IgD-negative memory B cell (primary cell): ENCODE measurements at regions not wholly inside any gene's neighbourhood (a gene's known extent, or its start where the extent isn't known, plus 50 kb on each side); places are given as distances from the start of the nearest gene placed in this dataset.
"Not testable (repeated sequence)": the region's sequence is repeated elsewhere in the genome, so short reads cannot be mapped to it uniquely, and the experiment has no call there.

ENCODE experiments used
- H3K27ac Mint-ChIP-seq, 3 donors: one replicate each; pipeline ENCODE4 v1.8.0; 2020 to 2022; ENCODE audit warnings: mild to moderate bottlenecking in 3 of 3, mixed read lengths in 3 of 3, moderate library complexity in 1 of 3
- H3K27me3 Mint-ChIP-seq: one replicate; pipeline ENCODE4 v1.8.0; 2021; ENCODE audit warnings: mixed read lengths
- H3K36me3 Mint-ChIP-seq: one replicate; pipeline ENCODE4 v1.8.0; 2020; ENCODE audit warnings: mild to moderate bottlenecking, mixed read lengths
- H3K4me1 Mint-ChIP-seq, 3 donors: one replicate each; pipeline ENCODE4 v1.8.0; 2020 to 2022; ENCODE audit warnings: mixed read lengths in 3 of 3, mild to moderate bottlenecking in 1 of 3
- H3K4me3 Mint-ChIP-seq, 4 donors: one replicate each; pipeline ENCODE4 v1.8.0; 2020 to 2022; ENCODE audit warnings: mild to moderate bottlenecking in 4 of 4, mixed read lengths in 4 of 4, moderate library complexity in 3 of 4
- H3K9me3 Mint-ChIP-seq, 3 donors: one replicate each; pipeline ENCODE4 v1.8.0; 2020 to 2021; ENCODE audit warnings: mixed read lengths in 3 of 3, mild to moderate bottlenecking in 1 of 3

DNA sequence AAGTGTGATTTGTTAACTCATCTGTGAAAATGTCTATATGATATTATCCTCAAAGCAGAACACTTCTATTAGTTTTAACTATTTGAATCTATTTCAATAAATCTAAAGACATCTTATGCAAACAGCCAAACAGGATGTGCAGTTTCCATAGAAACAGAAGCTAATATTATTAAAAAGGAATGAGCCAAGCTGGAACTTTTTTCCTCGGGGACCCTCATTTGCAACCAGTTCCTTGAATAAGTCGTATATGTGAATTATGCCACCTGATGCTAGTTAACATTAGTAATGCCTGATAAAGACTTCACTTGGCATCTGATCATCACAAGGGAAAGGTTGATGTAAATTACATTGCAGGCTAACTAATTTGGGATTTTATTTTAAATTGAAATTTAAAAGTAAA is 216.9 kb upstream of the SMLR1 start:
- H3K9me3 Mint-ChIP-seq: no peaks in the 10 kb centered on the region
- H3K4me3 Mint-ChIP-seq: no peak overlapping the region
- H3K36me3 Mint-ChIP-seq: no peaks in the 10 kb centered on the region
- no peaks in the 10 kb centered on the region for H3K27me3 Mint-ChIP-seq
- no peaks in the 10 kb centered on the region for H3K4me1 Mint-ChIP-seq
- no peak overlapping the region for H3K27ac Mint-ChIP-seq

GRCh38 chr6:130611366-130611765 is 215.8 kb upstream of the SMLR1 start:
- no peaks in the 10 kb centered on the region for H3K36me3 Mint-ChIP-seq
- no peak overlapping the region for H3K4me3 Mint-ChIP-seq

GRCh38 chr6:130613176-130613575 is 214.0 kb upstream of the SMLR1 start:
- H3K9me3 Mint-ChIP-seq: no peaks in the 10 kb centered on the region
- H3K4me3 Mint-ChIP-seq: no peak overlapping the region
- H3K4me1 Mint-ChIP-seq: peaks cover 0 to 2% (median 0%) of the 10 kb centered on the region in 3 donors
- H3K27me3 Mint-ChIP-seq: no peaks in the 10 kb centered on the region
- no peaks in the 10 kb centered on the region for H3K36me3 Mint-ChIP-seq
- no peak overlapping the region for H3K27ac Mint-ChIP-seq

More at GRCh38 chr6:130611366-130611765, 215.8 kb upstream of the SMLR1 start:
- Mint-ChIP-seq H3K4me1 (peaks cover 0 to 2% (median 0%) of the 10 kb centered on the region in 3 donors), H3K27ac (no peak overlapping the region), H3K27me3 (no peaks in the 10 kb centered on the region), H3K9me3 (no peaks in the 10 kb centered on the region)

DNA sequence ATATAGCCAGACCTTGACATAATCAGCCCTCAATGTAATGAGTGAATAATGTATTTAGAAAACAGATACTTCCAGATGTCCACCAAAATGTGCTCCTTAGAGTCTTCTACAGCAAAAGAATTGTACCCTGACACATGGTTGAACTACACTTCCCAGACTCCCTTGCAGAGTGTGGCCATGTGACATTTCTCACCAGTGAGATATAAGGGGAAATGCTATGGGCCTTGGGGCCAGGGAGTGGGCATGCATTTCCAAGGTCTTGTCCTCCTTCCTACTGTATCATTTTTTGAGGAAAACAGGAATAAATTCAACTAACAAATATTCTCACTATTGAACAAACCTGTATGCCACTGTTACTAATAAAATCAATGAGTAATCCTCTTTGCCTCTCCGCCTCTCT is 211.4 kb upstream of the SMLR1 start:
- H3K36me3 Mint-ChIP-seq: no peaks in the 10 kb centered on the region
- H3K27ac Mint-ChIP-seq: no peak overlapping the region
- H3K9me3 Mint-ChIP-seq: no peaks in the 10 kb centered on the region
- peaks cover 0 to 2% (median 0%) of the 10 kb centered on the region in 3 donors for H3K4me1 Mint-ChIP-seq
- no peak overlapping the region for H3K4me3 Mint-ChIP-seq
- no peaks in the 10 kb centered on the region for H3K27me3 Mint-ChIP-seq

DNA sequence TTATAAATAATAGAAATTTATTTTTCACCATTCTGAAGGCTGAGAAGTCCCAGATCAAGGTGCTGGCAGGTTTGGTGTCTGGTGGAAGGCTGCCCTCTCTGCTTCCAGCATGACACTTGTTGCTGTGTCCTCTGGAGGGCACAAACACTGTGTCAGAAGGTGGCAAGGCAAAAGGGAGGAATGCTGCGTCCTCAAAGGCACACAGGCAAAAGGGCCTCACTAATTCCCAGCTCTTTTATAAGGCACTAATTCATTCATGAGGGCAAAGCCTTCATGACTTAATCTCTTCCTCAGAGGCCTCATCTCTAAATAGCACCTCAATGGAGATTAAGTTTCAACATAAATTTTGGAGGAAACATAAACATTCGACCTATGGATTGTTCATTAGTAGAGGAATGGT is 209.5 kb upstream of the SMLR1 start:
- H3K9me3 Mint-ChIP-seq: no peaks in the 10 kb centered on the region
- H3K36me3 Mint-ChIP-seq: no peaks in the 10 kb centered on the region
- peaks cover 0 to 2% (median 0%) of the 10 kb centered on the region in 3 donors for H3K4me1 Mint-ChIP-seq
- H3K4me3 Mint-ChIP-seq: no peak overlapping the region
- H3K27ac Mint-ChIP-seq: no peak overlapping the region
- no peaks in the 10 kb centered on the region for H3K27me3 Mint-ChIP-seq

DNA sequence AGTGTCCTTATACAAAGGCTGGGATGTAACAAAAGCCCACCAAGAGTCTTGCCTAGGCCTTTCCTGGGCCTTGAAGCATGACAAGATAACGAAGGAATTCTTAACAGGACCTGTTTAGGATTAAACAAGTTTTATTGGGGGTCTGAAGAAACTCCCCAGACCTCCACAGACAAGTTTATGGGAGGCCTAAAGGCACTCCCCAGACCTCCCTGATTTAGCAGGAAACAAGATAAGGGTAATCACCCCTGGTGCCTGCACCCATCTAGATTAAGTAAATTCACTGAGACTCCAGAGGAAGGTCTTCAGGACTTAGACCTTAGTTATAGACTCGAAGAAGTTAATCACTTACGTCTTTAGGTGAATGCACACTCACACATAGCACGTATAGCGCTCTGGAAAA is 208.4 kb upstream of the SMLR1 start:
- not testable (repeated sequence) for H3K9me3 Mint-ChIP-seq, H3K4me1 Mint-ChIP-seq, H3K27ac Mint-ChIP-seq, H3K27me3 Mint-ChIP-seq, H3K4me3 Mint-ChIP-seq, H3K36me3 Mint-ChIP-seq

DNA sequence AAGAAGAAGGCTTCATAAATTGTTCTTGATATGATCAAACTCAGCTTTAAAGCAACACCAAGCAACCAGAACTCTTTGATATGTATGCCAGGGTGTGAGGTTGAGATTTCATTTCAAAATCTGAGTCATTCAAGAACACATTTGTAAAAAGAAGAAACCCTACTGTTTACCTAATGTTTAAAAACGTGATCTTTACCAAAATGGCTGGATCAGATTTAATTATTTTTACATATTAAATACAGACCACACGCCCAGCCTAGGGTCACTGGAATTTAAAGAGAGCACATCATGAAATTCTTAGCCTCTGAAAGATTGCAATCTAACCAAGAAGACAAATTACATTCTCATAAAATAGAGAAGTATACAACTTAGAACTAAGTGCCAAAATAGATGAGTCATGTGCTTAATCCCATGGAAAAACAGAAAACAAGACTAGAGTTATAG is 206.8 kb upstream of the SMLR1 start:
- Mint-ChIP-seq H3K4me3 (no peak overlapping the region), H3K27ac (no peak overlapping the region), H3K27me3 (no peaks in the 10 kb centered on the region), H3K36me3 (no peaks in the 10 kb centered on the region), H3K9me3 (peaks cover 0 to 7% (median 2%) of the 10 kb centered on the region in 3 donors), H3K4me1 (peaks cover 0 to 2% (median 0%) of the 10 kb centered on the region in 3 donors)

GRCh38 chr6:130622142-130622541 is 205.1 kb upstream of the SMLR1 start:
- H3K4me1 Mint-ChIP-seq: no peaks in the 10 kb centered on the region
- H3K27me3 Mint-ChIP-seq: no peaks in the 10 kb centered on the region
- no peak overlapping the region for H3K4me3 Mint-ChIP-seq
- H3K9me3 Mint-ChIP-seq: peaks cover 0 to 7% (median 2%) of the 10 kb centered on the region in 3 donors
- no peak overlapping the region for H3K27ac Mint-ChIP-seq
- H3K36me3 Mint-ChIP-seq: no peaks in the 10 kb centered on the region

- Mint-ChIP-seq H3K27me3 (no peaks in the 10 kb centered on the region), H3K9me3 (peaks cover 0 to 7% (median 2%) of the 10 kb centered on the region in 3 donors), H3K4me1 (no peaks in the 10 kb centered on the region), H3K36me3 (no peaks in the 10 kb centered on the region), H3K27ac (no peak overlapping the region), H3K4me3 (no peak overlapping the region)
Observed at GRCh38 chr6:130624046-130624445, 203.2 kb upstream of the SMLR1 start.

DNA sequence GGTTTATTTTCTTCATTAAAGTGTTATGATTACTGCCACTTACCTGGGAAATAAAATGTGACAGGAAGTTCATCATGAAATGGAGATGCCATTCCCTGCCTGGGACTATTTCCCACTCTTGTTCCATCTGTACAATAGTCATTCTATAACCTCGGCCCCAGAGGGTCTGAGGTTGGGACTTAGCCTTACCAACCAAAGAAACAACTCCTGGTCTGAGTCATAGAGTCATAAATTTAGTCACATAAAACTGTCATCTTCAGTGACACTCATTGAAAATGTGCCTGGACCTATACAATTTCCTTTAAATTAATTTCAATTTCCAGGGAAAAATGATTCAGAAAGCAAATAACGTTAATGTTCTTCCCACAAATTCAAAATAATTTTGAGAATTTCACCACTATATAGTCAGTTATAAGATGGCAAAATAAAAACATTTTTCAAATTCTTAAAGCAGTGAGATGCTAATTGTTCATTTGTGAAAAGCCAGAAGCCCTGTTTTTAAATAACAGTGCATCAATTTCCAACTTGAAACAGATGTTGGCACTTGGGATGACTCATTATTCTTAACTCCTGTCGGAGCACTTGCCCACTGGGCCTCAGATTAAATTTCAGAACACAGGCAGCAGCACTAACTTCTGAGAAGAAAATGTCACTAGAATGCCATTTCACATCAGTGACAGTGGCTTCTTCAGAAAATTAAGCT is 201.2 kb upstream of the SMLR1 start:
- no peak overlapping the region for H3K27ac Mint-ChIP-seq
- no peak overlapping the region for H3K4me3 Mint-ChIP-seq
- no peaks in the 10 kb centered on the region for H3K27me3 Mint-ChIP-seq
- H3K36me3 Mint-ChIP-seq: no peaks in the 10 kb centered on the region
- H3K9me3 Mint-ChIP-seq: peaks cover 0 to 7% (median 2%) of the 10 kb centered on the region in 3 donors
- no peaks in the 10 kb centered on the region for H3K4me1 Mint-ChIP-seq

- Mint-ChIP-seq H3K27me3 (no peaks in the 10 kb centered on the region), H3K4me3 (no peak overlapping the region), H3K4me1 (no peaks in the 10 kb centered on the region), H3K9me3 (no peaks in the 10 kb centered on the region), H3K27ac (no peak overlapping the region), H3K36me3 (no peaks in the 10 kb centered on the region)
Observed at GRCh38 chr6:130628862-130629261, 198.3 kb upstream of the SMLR1 start.

GRCh38 chr6:130629640-130630039 is 197.6 kb upstream of the SMLR1 start:
- H3K4me3 Mint-ChIP-seq: no peak overlapping the region
- H3K4me1 Mint-ChIP-seq: no peaks in the 10 kb centered on the region
- no peaks in the 10 kb centered on the region for H3K36me3 Mint-ChIP-seq
- H3K9me3 Mint-ChIP-seq: no peaks in the 10 kb centered on the region
- H3K27me3 Mint-ChIP-seq: no peaks in the 10 kb centered on the region
- no peak overlapping the region for H3K27ac Mint-ChIP-seq

DNA sequence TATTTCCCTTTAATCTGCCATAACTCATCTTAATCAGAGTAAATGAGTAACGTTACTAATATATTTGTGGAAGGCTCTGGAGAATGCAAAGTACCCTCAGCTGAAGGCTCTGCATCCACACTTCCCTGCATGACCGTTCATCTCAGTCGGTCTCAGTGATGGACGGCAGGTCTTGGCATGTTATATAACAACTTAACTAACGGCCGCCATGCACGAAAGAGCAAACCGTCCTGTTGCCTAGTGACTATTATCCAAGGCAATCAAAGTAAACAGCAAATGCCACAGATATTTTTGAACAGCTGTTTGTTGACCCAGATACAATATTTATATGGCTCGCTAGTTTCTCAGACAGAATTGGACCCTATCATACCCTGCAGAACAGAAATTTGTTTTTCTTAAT is 194.9 kb upstream of the SMLR1 start:
- H3K27me3 Mint-ChIP-seq: no peaks in the 10 kb centered on the region
- peaks cover 0 to 8% (median 0%) of the 10 kb centered on the region in 3 donors for H3K9me3 Mint-ChIP-seq
- no peak overlapping the region for H3K27ac Mint-ChIP-seq
- H3K36me3 Mint-ChIP-seq: no peaks in the 10 kb centered on the region
- H3K4me1 Mint-ChIP-seq: no peaks in the 10 kb centered on the region
- H3K4me3 Mint-ChIP-seq: no peak overlapping the region

DNA sequence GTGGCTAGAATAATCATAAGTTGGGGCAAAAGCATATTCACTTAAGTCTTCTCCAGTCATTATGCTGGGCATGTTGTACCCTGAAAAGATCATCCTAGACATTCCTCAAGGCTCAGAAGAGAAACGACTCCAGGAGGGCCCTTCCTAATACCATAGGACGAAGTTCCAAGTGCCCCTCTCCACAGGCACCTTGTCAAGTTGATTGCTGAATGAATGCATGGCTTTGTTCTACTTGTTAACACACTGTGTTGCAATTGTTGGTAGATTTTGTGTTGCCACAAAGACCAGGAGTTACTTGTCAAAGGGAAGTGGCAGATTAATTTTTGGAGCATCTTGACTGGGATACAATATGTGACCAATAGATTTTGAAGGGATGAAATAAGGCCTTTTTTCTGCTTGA is 194.3 kb upstream of the SMLR1 start:
- no peak overlapping the region for H3K27ac Mint-ChIP-seq
- peaks cover 0 to 11% (median 3%) of the 10 kb centered on the region in 3 donors for H3K9me3 Mint-ChIP-seq
- H3K27me3 Mint-ChIP-seq: peaks cover under 1% of the 10 kb centered on the region
- no peaks in the 10 kb centered on the region for H3K4me1 Mint-ChIP-seq
- no peak overlapping the region for H3K4me3 Mint-ChIP-seq
- no peaks in the 10 kb centered on the region for H3K36me3 Mint-ChIP-seq

DNA sequence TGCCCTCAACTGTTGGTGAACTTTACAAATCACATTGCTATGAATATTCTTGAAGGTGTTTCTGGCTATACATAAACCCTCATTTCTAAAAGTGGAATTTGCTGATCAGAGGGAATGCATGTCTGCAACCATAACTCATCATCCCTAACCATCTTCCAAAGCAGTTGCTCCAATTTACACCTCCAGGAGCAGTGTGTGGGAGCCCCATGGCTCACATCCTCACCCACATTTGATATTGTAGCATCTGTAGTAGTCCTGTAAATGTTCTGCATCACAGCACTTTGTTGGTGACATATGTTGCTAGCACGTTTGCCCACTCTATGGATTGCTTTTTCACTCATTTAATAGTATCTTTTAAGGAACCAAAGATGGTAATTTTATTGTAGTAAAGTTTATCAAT is 183.8 kb upstream of the SMLR1 start:
- Mint-ChIP-seq H3K4me3 (no peak overlapping the region), H3K4me1 (no peaks in the 10 kb centered on the region), H3K27me3 (peaks cover 3% of the 10 kb centered on the region), H3K36me3 (no peaks in the 10 kb centered on the region), H3K27ac (no peak overlapping the region), H3K9me3 (peaks cover 6 to 31% (median 8%) of the 10 kb centered on the region in 3 donors)

GRCh38 chr6:130644175-130644574 is 183.0 kb upstream of the SMLR1 start:
- Mint-ChIP-seq H3K4me3 (no peak overlapping the region), H3K4me1 (no peaks in the 10 kb centered on the region), H3K27ac (no peak overlapping the region), H3K9me3 (peaks cover 5 to 25% (median 5%) of the 10 kb centered on the region in 3 donors), H3K36me3 (no peaks in the 10 kb centered on the region), H3K27me3 (peaks cover 3% of the 10 kb centered on the region)
